GM23338 (cell line): ENCODE measurements at regions not wholly inside any gene's neighbourhood (a gene's known extent, or its start where the extent isn't known, plus 50 kb on each side); places are given as distances from the start of the nearest gene placed in this dataset.

Source experiments
- CREB1 ChIP-seq: fragments of 250-450 bp; sonication (Bioruptor Pico); IDR thresholded peaks from 2 replicates; pipeline ENCODE4 v1.5.0; 2020; ENCODE audit warnings: low read depth, mild to moderate bottlenecking, moderate library complexity
- CTCF ChIP-seq, 2 experiments: fragments of 200-600 bp in 1 of 2; sonication (generic) in 1 of 2; conservative IDR thresholded peaks; 2 replicates each; pipeline versions ENCODE4 v1.5.1 to v1.6.1; 2016 to 2017; ENCODE audit warnings: antibody characterized with exemption in 2 of 2, low read depth in 2 of 2, mild to moderate bottlenecking in 2 of 2, moderate library complexity in 1 of 2
- ETS1 ChIP-seq: IDR thresholded peaks from 2 replicates; pipeline ENCODE4 v1.6.1; 2016; ENCODE audit warnings: antibody characterized with exemption
- EZH2 ChIP-seq: fragments of 200-600 bp; sonication (generic); IDR thresholded peaks from one replicate; pipeline ENCODE4 v1.8.0; 2017; ENCODE audit warnings: antibody characterized with exemption, mild to moderate bottlenecking, low read depth; ENCODE audit not compliant: unreplicated experiment
- EZH2phosphoT487 ChIP-seq: fragments of 200-600 bp; sonication (generic); IDR thresholded peaks from one replicate; pipeline ENCODE4 v1.8.1; 2018; ENCODE audit warnings: antibody characterized with exemption; ENCODE audit not compliant: unreplicated experiment
- NANOG ChIP-seq: IDR thresholded peaks from 2 replicates; pipeline ENCODE4 v1.6.1; 2016; ENCODE audit warnings: antibody characterized with exemption, borderline replicate concordance
- POLR2AphosphoS5 ChIP-seq: IDR thresholded peaks from 2 replicates; pipeline ENCODE4 v1.6.1; 2016; ENCODE audit warnings: antibody characterized with exemption, low read depth
- STAT1 ChIP-seq: IDR thresholded peaks from one replicate; pipeline ENCODE4 v1.6.1; 2016; ENCODE audit warnings: antibody characterized with exemption; ENCODE audit not compliant: unreplicated experiment
- ZNF462 ChIP-seq: fragments of 250-450 bp; sonication (Bioruptor Pico); IDR thresholded peaks from 2 replicates; pipeline ENCODE4 v1.5.0; 2020; ENCODE audit warnings: mild to moderate bottlenecking, moderate library complexity
- TF ChIP-seq, protein P1 (sequence below): IDR thresholded peaks from one replicate; pipeline ENCODE4 v1.6.1; 2018; ENCODE audit warnings: antibody characterized with exemption; ENCODE audit not compliant: unreplicated experiment

- TF ChIP-seq EZH2phosphoT487 (no peak), CTCF (conservative IDR thresholded peaks at IDR 0.05; ENCODE audit: low read depth in 2 of 2) (no peak), EZH2 (no peak), CREB1 (no peak), POLR2AphosphoS5 (no peak), NANOG (no peak), ZNF462 (CRISPR knock-in tag) (no peak), ETS1 (no peak), STAT1 (no peak)
- TF ChIP-seq, protein P1, sequence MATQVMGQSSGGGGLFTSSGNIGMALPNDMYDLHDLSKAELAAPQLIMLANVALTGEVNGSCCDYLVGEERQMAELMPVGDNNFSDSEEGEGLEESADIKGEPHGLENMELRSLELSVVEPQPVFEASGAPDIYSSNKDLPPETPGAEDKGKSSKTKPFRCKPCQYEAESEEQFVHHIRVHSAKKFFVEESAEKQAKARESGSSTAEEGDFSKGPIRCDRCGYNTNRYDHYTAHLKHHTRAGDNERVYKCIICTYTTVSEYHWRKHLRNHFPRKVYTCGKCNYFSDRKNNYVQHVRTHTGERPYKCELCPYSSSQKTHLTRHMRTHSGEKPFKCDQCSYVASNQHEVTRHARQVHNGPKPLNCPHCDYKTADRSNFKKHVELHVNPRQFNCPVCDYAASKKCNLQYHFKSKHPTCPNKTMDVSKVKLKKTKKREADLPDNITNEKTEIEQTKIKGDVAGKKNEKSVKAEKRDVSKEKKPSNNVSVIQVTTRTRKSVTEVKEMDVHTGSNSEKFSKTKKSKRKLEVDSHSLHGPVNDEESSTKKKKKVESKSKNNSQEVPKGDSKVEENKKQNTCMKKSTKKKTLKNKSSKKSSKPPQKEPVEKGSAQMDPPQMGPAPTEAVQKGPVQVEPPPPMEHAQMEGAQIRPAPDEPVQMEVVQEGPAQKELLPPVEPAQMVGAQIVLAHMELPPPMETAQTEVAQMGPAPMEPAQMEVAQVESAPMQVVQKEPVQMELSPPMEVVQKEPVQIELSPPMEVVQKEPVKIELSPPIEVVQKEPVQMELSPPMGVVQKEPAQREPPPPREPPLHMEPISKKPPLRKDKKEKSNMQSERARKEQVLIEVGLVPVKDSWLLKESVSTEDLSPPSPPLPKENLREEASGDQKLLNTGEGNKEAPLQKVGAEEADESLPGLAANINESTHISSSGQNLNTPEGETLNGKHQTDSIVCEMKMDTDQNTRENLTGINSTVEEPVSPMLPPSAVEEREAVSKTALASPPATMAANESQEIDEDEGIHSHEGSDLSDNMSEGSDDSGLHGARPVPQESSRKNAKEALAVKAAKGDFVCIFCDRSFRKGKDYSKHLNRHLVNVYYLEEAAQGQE: no peak
Measured at GRCh38 chr20:52677216-52677615, 294.9 kb upstream of the TSHZ2 start.
